Astrocyte (in vitro differentiated cells and primary cell): ENCODE measurements at regions not wholly inside any gene's neighbourhood (a gene's known extent, or its start where the extent isn't known, plus 50 kb on each side); places are given as distances from the start of the nearest gene placed in this dataset.

Experiments used
- EZH2 ChIP-seq: IDR thresholded peaks from 2 replicates; pipeline ENCODE4 v1.6.1; 2012; ENCODE audit warnings: mild to moderate bottlenecking, low read length, inconsistent platforms; ENCODE audit not compliant: insufficient read depth
- TF ChIP-seq, protein P1 (sequence below): IDR thresholded peaks from 2 replicates; pipeline ENCODE4 v1.5.1; 2011; ENCODE audit warnings: low read depth, mild to moderate bottlenecking, inconsistent platforms, low read length, moderate library complexity; ENCODE audit not compliant: insufficient read depth

GRCh38 chr6:156387472-156387871 lies 389.7 kb upstream of the ARID1B start:
- no peak for TF ChIP-seq EZH2
- TF ChIP-seq, protein P1, sequence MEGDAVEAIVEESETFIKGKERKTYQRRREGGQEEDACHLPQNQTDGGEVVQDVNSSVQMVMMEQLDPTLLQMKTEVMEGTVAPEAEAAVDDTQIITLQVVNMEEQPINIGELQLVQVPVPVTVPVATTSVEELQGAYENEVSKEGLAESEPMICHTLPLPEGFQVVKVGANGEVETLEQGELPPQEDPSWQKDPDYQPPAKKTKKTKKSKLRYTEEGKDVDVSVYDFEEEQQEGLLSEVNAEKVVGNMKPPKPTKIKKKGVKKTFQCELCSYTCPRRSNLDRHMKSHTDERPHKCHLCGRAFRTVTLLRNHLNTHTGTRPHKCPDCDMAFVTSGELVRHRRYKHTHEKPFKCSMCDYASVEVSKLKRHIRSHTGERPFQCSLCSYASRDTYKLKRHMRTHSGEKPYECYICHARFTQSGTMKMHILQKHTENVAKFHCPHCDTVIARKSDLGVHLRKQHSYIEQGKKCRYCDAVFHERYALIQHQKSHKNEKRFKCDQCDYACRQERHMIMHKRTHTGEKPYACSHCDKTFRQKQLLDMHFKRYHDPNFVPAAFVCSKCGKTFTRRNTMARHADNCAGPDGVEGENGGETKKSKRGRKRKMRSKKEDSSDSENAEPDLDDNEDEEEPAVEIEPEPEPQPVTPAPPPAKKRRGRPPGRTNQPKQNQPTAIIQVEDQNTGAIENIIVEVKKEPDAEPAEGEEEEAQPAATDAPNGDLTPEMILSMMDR, result no peak
